HG03280 (cell line): ENCODE measurements at regions not wholly inside any gene's neighbourhood (a gene's known extent, or its start where the extent isn't known, plus 50 kb on each side); places are given as distances from the start of the nearest gene placed in this dataset.

Experiments used
- ATAC-seq: cut with Tn5 transposase; IDR thresholded peaks from one replicate; pipeline ENCODE4 v1.9.1; 2021; ENCODE audit warnings: mild to moderate bottlenecking, moderate library complexity; ENCODE audit not compliant: unreplicated experiment

DNA sequence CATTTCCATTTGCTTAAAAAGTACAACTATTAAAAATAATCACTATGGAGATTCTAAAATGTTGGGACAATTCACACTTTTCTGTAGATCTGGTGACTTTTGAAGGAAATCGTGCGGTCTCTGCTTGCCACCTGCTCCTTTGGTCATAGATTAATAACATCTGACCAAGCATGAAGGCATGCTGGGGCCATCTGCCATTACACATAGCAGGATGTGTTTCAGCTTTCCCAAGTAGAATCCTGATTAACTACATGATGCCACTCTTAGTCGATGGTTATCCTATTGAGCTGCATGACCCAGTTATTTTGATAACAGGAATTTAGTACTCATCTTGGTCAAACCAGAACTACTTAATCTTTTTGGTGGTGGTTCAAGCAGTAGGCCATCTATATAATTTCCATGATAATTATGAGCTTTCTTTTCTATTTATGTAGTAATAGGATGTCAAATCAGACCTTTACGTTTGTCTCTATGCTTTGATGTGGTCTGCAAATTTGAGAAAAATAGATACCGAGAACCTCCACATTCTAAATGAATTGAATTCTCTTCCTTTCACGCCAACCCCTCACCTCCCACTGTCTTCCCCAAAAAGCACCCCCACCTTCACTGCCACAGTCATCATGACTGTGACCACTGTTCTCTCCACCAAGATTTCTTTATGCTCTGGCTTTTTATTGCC lies 158.1 kb downstream of the DIPK2A start:
- no peak for ATAC-seq

DNA sequence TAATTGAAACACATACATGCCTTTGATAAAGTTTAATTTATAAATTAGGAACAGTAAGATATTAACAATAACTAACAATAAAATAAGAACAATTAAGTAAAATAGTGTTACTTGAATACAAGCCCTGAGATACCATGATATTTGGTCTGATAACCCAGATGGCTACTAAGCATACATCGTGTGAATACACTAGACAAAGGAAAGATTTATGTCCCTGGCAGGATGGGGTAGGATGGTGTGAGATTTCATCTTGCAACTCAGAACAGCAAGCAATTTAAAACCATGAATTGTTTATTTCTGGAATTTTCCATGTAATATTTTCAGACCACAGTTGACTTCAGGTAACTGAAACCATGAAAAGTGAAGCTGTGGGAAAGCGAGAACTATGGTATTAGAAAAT lies 169.5 kb downstream of the DIPK2A start:
- no peak for ATAC-seq

DNA sequence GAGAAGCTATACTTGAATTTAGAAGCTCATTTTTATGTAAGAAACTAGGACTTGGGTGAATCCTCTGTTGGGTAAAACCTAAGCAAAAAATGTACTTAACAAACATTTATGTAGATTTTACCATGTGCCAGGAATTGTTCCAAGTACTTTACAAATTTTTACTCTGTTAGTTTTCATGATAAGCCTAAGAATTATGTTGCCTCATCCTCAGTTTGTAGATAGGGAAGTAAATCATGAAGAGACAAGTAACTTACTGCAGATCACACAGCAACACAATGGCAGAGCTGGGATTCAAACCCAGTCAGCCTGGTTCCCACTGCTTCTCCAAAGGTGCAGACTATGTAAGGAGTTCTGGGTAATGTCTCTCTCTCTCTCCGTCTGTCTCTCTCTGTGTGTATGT lies 169.9 kb downstream of the DIPK2A start:
- ATAC-seq, result no peak

DNA sequence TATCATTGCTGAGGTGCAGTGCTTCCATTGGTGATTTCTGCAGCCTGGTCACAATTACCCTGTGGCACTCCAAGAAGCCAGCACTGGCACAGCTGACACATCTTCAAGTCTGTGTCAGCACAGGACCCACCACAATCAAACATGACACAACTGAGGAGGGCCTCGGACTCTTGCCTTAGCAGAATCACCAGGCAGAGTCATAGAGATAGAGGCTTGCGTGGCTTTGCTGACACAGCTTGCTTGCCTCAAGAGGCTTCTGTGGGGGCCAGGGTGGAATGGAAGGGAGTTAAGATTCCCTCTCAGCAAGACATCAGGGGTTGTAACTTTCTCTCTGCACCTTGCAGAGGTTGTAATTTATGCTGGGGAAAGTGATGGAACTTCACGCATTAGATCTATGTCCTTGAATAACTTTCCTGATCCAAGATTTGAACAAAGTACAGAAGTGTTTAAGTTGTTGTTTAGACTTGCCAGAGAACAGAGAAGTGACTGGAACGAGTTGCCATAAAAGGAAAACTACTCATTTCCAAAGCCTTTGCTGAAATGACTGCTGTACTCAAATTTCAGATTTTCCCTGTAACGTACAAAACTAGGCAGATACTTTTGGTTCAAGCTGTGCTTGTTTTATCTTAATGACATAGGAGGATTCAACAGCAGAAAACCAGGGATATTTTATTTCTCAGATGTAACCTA lies 170.7 kb downstream of the DIPK2A start:
- ATAC-seq, result no peak

DNA sequence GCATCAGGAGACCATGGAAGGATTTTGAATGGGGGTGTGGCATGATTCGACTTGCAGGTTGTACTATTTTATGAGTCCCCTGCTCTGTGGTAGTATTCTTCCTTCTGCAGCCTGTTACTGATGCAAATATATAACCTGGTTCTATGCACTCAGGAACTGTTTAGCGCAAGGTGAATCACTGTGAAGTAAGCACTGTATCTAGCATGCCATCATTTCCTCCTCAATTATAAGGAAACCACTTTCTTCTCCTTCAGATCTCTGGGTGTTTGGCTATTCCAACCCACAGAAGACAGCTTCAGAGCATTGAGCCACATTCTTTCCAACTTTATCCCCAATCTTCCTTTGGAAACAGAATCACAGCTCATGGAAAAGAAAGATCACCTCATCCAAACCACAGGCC lies 176.7 kb downstream of the DIPK2A start:
- ATAC-seq, result no peak

DNA sequence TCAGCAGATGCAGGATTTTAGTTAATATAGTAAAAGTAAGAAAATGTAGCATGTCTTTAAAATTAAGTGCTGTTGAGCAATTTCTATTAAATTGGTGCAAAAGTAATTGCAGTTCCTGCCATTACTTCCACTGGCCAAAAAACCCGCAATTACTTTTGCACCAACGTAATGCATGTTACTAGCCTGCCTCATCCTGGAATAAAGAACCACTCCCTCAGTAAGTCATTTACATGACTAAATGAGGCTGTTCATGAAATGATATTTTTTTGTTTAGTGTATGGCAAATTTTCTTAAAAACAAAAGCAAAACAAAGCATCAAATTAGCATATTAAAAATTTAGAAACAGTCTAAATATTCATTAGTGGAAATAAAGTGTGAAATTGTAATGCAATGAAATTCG lies 180.4 kb downstream of the DIPK2A start:
- ATAC-seq, result no peak

DNA sequence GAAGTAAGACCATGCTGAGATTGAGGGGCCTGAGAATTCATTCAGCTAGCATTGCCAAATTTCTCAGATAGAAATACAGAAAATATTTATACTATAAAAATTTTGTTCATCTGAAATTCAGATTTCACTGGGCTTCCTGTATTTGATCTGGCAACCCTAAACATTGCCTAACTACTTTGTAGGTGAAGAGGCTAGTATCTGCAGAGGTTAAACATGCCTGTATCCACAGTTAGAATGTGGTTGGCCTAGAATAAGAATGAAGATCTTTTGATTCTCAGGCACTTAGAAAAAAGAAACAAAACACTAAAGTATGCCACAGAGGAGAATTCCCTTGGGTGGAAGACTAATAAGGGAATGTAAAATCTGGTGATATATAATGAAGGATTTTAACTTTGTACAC lies 189.0 kb downstream of the DIPK2A start:
- no peak for ATAC-seq

DNA sequence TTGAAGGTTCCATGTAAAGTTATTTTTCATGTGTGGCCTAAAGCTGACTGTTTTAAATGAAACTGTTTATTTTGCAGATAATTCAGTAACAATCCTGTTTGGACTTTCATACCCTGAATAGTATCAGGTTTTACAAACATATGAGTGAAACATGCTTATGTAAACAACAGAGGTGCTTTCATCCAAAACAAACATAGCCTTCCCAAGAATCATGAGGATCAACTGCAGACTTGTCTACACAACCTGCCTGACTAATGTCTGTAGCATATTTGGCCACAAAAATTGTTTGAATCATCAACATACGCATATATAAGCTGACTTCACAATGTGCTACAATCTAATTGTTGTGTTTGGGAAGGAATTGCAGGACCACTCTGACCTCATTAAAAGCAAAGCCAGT lies 190.4 kb downstream of the DIPK2A start:
- ATAC-seq, result no peak

DNA sequence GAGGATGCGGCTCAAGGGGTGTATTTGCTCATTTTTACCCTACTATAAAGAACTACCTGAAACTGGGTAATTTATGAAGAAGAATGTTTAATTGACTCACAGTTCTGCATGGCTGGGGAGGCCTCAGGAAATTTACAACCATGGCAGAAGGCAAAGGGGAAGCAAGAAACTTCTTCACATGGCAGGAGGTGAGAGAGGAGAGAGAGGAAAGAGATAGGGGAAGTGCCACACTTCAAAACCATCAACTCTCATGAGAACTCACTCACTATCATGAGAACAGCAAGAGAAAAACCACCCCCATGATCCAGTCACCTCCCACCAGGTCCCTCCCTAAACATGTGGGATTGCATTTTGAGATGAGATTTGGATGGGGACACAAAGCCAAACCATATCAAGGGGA lies 192.7 kb downstream of the DIPK2A start:
- ATAC-seq, result no peak

DNA sequence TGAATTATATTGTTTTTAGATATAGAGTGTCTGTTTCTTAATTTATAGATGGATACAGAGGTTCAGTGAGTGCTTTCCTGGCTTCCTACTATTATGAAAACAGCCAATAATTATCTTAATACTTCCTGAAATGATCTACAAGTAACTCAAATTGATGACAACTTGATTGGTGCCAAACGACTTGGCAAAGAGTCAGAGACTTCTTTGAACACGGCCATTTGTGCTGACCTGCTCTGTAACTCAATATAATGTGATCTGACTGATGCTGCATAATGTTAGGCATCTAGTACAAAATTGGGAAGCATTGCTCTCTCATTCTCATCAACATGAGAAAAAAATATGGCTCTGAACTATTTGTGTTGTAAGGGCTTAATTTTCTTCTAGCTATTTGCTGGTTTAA lies 193.9 kb downstream of the DIPK2A start:
- no peak for ATAC-seq

DNA sequence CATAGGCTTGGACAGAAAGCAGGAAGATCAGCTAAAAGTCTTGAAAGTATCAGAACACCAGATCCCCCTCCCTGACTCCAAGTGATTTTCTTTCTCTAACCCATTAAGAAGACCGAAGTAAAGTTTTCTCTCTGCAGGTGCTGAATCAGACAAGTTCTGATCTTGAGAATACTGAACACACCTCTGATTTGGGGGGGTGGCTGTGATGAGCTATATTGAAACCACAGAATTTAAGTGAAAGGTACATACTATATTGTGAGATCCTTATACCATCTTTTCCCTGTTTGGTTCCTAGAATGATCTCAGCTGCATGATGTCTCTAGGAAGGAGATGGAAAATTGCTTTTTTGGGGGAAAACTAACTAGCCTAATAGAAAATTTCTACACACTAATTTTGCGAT lies 196.0 kb downstream of the DIPK2A start:
- ATAC-seq, result no peak

DNA sequence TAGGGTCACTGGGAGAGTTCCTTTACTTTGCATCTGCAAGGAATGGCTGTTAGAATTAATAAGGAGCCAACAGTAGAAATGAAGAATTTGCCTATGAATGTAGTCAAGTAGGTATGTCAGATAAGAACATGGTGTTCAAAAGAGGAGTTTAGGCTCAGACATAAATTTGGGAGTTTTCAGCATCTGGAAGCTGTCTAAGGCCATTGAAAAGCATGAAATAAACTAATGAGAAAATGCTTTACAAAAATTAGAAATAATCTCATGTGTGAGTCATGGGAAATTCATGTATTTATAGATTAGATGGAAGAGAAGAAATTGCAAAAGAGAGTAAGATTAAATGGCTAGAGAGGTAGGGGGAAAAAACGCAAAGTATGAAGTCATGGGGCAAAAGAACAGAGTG lies 201.9 kb downstream of the DIPK2A start:
- no peak for ATAC-seq

DNA sequence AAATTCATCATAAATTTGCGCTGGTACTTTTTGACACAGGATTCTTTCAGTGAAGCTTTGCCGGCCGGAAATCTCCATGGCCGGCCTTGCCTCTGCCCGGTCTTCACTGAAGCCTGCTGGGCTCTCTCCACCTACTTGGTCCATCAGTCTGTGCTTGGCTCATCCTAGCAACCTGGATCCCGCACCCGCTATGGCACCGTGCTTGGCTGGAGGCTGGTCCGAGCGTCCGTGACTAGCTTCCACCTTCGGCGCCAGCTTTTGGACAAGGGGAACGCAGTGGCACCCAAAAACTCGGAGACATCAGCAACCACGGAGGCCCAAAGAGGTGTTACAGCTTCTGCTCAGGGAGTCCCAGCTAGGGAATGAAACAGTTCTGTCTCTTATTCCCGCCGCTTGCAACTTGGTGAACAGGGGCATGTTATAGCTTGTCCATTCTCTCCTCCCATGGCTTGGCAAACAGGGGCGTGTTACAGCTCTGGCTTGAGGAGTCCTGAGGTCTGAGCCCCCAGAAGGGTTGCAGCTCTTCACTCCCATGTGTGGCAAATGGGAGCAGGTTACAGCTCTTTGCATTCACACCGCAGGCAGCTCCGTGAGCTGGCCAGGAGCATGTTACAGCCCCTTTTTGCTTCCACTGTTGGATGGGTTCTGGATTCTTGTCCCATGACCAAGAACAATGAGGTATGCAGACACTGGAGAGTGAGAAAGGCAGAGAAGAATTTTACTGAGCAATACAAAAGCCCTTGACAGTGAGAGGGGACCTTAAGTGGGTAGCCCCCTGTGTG lies 204.2 kb downstream of the DIPK2A start:
- no peak for ATAC-seq

DNA sequence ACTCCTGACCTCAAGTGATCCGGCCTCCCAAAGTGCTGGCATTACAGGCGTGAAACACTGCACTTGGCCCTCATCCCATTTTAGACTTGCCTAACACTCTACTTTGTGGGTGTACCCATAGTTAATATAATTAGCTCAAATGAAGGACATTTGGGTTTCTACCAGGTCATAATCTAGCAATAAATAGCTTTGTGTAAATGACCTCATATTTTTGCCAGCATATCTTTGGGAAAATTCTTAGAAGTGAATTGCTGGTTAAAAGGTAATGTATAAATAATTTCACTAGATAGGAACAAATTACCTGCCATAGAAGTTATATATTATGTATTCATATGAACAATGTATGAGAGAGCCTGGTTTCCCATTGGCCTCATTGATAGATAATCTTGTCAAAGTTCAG lies 206.0 kb downstream of the DIPK2A start:
- ATAC-seq, result no peak

DNA sequence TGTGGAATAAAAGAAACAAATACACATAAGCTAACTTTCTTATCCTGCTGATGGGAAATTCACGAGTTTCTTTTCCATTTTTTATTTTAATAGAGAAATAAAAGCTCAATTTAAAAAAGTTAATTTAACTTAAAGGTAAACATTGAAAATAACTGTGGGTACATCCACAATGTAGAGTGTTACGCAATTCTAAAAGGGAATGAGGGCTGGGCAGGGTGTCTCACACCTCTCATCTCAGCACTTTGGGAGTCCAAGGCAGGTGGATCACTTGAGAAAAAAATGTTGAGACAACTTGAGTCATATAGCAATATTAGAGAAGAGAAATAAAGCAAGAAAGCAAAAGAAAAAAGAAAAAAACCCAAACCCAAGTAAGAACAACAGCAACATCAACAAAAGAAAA lies 207.0 kb downstream of the DIPK2A start:
- ATAC-seq, result no peak

DNA sequence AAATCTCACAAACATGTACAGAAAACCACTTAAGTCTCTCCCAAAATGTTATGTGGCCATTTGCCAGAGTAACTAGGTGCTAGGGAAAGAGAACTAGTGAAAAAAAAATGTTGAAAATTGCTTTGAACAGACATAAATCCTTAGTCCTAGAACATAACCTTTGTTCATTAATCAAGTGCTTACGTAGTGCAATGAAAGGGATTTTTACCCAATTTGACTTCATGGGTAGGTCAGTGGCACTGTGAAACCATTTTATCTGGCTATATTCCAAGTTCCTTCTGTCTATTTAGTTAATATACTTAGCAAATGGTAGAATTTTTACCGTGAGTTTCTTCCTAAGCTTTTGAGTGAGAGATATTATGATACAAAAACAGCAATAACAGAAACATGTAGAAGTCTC lies 209.4 kb downstream of the DIPK2A start:
- no peak for ATAC-seq

DNA sequence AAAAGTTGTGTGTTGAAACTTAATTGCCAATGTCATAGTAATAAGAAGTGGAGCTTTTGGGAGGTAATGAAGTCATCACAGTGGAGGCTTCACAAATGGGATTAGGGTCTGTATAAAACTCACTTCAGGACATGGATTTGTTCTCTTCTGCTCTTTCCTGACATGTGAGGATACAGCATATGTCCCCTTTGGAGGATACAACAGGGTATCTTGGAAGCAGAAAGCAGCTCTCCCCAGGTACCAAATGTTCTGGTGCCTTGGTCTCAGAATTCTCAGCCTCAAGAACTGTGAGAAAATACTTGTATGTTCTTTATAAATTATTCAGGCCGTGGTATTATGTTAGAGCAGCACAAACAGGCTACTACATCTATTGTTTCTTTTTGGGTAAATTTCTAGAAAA lies 210.9 kb downstream of the DIPK2A start:
- no peak for ATAC-seq

DNA sequence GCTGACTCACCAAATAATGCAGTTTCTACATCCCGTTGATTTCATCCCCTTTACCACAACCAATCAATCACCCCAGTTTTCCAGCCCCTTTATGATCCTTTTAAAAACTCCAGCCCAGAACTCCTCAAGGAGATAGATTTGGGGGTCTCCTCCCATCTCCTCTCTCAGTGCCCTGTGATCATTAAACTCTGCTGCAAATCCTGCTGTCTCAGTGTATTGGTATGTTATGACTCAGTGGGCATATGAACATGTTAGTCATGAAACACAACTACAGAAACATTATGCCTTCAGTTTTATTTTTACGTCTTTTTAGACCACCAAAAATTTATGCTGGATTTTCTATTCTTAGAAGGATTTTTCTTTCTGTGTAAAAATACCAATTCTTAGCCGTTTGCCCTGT lies 213.7 kb downstream of the DIPK2A start:
- no peak for ATAC-seq

DNA sequence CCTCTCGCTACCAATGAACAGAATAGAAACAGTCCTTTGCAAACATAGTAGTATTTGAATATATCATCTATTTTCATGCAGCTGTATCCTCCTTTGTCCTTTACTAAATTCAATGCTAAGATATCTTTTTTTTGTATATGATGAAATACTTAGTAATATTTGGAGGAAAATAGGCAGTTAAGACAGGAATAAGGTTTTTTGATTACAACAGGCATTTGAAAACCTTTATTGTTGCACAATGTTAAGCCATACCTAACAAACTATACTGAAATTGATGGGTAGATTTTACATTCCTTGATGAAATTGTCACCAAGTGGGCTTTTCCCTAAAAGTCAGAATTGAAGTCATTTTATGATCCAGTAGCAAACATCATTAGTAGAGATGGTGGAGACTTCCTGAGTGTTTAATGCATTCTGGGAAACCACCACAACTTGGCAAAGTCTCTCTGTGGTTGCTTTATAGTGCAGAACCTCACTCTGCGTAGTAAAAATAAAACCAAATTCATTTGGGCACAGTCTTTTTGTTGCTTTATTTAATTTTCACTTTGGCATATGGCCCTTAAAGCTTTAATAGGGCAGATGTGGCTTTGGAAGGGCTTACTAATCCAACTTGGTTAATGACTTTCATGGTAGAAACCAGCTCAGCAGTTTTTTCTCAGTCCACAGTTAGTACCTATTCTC lies 216.0 kb downstream of the DIPK2A start:
- ATAC-seq, result no peak

DNA sequence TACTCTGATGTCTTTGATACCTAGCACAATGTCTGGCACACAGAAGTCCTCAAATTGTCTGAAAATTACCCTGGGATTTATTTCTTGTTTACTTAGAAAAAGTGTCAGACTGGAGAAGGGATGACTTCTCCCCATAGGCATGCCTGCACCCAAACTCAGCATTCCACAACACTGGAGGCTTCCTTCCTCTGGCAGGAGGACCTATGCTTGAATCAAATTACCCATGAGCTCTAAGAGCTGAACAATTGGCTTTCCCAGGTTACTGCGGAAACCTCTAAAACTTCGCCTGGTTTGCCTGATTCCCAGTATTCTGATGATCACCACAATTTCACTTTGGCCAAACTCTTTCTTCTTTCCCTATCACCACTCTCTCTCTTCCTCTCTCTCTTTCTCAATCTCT lies 217.4 kb downstream of the DIPK2A start:
- no peak for ATAC-seq

DNA sequence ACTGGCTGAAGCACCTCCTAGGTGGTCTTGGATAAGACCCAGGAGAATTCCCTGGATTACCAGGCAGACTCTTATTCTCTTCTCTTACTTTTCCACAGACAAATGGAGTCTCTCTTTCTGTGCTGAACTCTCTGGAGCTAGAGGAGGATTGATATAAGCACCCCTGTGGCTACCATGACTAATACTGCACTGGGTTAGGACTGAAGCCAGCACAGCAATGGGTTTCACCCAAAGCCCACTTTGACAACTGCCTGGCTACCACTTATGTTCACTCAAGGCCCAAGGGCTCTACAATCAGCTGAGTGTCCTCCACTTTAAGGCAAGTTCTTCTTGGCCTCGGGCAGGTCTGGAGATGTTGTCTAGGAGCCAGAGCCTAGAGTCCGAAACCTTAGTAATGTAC lies 225.5 kb downstream of the DIPK2A start:
- ATAC-seq, result no peak

DNA sequence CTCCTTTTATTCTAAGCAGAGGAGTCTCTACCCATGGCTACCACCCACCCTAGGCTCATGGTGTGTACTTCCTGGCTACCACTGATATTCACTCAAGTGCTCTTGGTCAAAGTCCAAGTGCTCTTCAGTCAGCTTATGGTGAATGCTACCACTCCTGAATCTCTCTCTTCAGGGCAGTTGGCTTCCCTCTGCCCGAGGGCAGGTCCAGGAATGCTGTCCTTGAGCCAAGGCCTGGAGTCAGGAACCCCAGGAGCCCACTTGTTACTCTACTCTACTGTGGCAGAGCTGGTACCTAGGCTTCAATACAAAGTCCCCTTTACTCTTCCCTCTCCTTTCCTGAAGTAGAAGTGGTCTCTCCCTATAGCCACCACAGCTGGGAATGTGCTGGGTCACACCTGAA lies 226.0 kb downstream of the DIPK2A start:
- no peak for ATAC-seq
